Thymus (tissue), 11 donors: ENCODE measurements at regions not wholly inside any gene's neighbourhood (a gene's known extent, or its start where the extent isn't known, plus 50 kb on each side); places are given as distances from the start of the nearest gene placed in this dataset.

Experiments used
- DNase-seq, 9 donors: peaks; one replicate each; pipeline ENCODE4 v3.0.0-alpha.2; 2013; ENCODE audit warnings: low spot score in 9 of 9, low read depth in 6 of 9, missing footprints in 1 of 9
- H3K27ac ChIP-seq, 2 donors: one replicate each; pipeline ENCODE4 v1.5.1; 2013; ENCODE audit warnings: control low read depth in 1 of 2, low read depth in 1 of 2, low read length in 1 of 2, mild to moderate bottlenecking in 1 of 2, moderate library complexity in 1 of 2
- H3K27me3 ChIP-seq, 2 donors: one replicate each; pipeline ENCODE4 v1.5.1; 2013; ENCODE audit warnings: low read length in 1 of 2; ENCODE audit not compliant: control insufficient read depth in 2 of 2, insufficient read depth in 1 of 2
- H3K36me3 ChIP-seq, 2 donors: one replicate each; pipeline ENCODE4 v1.5.1; 2013; ENCODE audit warnings: low read length in 1 of 2, mild to moderate bottlenecking in 1 of 2, moderate library complexity in 1 of 2; ENCODE audit not compliant: control insufficient read depth in 2 of 2, insufficient read depth in 2 of 2
- H3K4me1 ChIP-seq, 2 donors: one replicate each; pipeline ENCODE4 v1.5.1; 2013; ENCODE audit warnings: low read length in 2 of 2; ENCODE audit not compliant: control insufficient read depth in 2 of 2, insufficient read depth in 2 of 2
- H3K4me3 ChIP-seq, 2 donors: one replicate each; pipeline ENCODE4 v1.5.1; 2013; ENCODE audit warnings: low read length in 2 of 2, control low read depth in 1 of 2, mild to moderate bottlenecking in 1 of 2
- H3K9me3 ChIP-seq, 2 donors: one replicate each; pipeline ENCODE4 v1.5.1; 2013; ENCODE audit warnings: low read length in 1 of 2, mild to moderate bottlenecking in 1 of 2; ENCODE audit not compliant: control insufficient read depth in 2 of 2, insufficient read depth in 1 of 2
- WGBS: extraction: QIAGEN DNeasy Blood & Tissue Kit; methylation state at CpG from one replicate; pipeline ENCODE4 v1.1.7; 2013; 5-methylcytosine and 5-hydroxymethylcytosine counted together
- donor health status: healthy.

- no peaks in the 10 kb centered on the region for H3K9me3 ChIP-seq
These were observed 205.9 kb downstream of the RPLP1 start for GRCh38 chr15:69658411-69658945.

GRCh38 chr15:69659454-69660050, 206.9 kb downstream of the RPLP1 start:
- no peak overlapping the region for H3K4me3 ChIP-seq
- 97% methylated on average over 5 of the region's 5 CpGs for WGBS
- no peaks in the 10 kb centered on the region for H3K4me1 ChIP-seq
- DNase-seq = no peak
- no peak overlapping the region for H3K27ac ChIP-seq
- no peaks in the 10 kb centered on the region for H3K27me3 ChIP-seq
- H3K9me3 ChIP-seq = no peaks in the 10 kb centered on the region
- H3K36me3 ChIP-seq = no peaks in the 10 kb centered on the region

More at GRCh38 chr15:69658411-69658945, 205.9 kb downstream of the RPLP1 start:
- no peak for DNase-seq
- Histone ChIP-seq H3K4me3 (no peak overlapping the region), H3K36me3 (no peaks in the 10 kb centered on the region), H3K4me1 (no peaks in the 10 kb centered on the region), H3K27ac (no peak overlapping the region), H3K27me3 (no peaks in the 10 kb centered on the region)
- WGBS = 96% methylated on average over 8 of the region's 8 CpGs

- no peaks in the 10 kb centered on the region for H3K4me1 ChIP-seq
- no peak overlapping the region for H3K4me3 ChIP-seq
- no peaks in the 10 kb centered on the region for H3K27me3 ChIP-seq
- no peaks in the 10 kb centered on the region for H3K36me3 ChIP-seq
- no peaks in the 10 kb centered on the region for H3K9me3 ChIP-seq
- WGBS = 95% methylated on average over 2 of the region's 2 CpGs
- no peak overlapping the region for H3K27ac ChIP-seq
- DNase-seq = no peak
These were observed 207.5 kb downstream of the RPLP1 start for GRCh38 chr15:69660114-69660513.

GRCh38 chr15:69660658-69661405, 208.2 kb downstream of the RPLP1 start:
- Histone ChIP-seq H3K9me3 (no peaks in the 10 kb centered on the region), H3K27me3 (no peaks in the 10 kb centered on the region), H3K36me3 (no peaks in the 10 kb centered on the region), H3K4me3 (no peak overlapping the region), H3K4me1 (peaks cover 5 to 7% of the 10 kb centered on the region in 2 donors), H3K27ac (no peak overlapping the region)
- WGBS = 82% methylated on average over 7 of the region's 7 CpGs
- no peak for DNase-seq

GRCh38 chr15:69661446-69661845, 208.8 kb downstream of the RPLP1 start:
- 96% methylated on average over 6 of the region's 6 CpGs for WGBS
- Histone ChIP-seq H3K4me3 (no peak overlapping the region), H3K27ac (no peak overlapping the region), H3K36me3 (no peaks in the 10 kb centered on the region), H3K9me3 (no peaks in the 10 kb centered on the region), H3K4me1 (peaks cover 7 to 13% of the 10 kb centered on the region in 2 donors), H3K27me3 (no peaks in the 10 kb centered on the region)
- DNase-seq = no peak

GRCh38 chr15:69661871-69662644, 209.4 kb downstream of the RPLP1 start:
- no peaks in the 10 kb centered on the region for H3K27me3 ChIP-seq

GRCh38 chr15:69662645-69663000, 210.0 kb downstream of the RPLP1 start:
- Histone ChIP-seq H3K27ac (no peak overlapping the region), H3K9me3 (no peaks in the 10 kb centered on the region), H3K4me1 (peaks cover 10 to 23% of the 10 kb centered on the region in 2 donors), H3K27me3 (no peaks in the 10 kb centered on the region), H3K36me3 (no peaks in the 10 kb centered on the region), H3K4me3 (no peak overlapping the region)
- WGBS = 74% methylated on average over 4 of the region's 4 CpGs
- no peak for DNase-seq

More at GRCh38 chr15:69661871-69662644, 209.4 kb downstream of the RPLP1 start:
- peaks cover 7 to 19% of the 10 kb centered on the region in 2 donors for H3K4me1 ChIP-seq
- 82% methylated on average over 9 of the region's 9 CpGs for WGBS
- no peak overlapping the region for H3K27ac ChIP-seq
- H3K4me3 ChIP-seq = no peak overlapping the region
- no peaks in the 10 kb centered on the region for H3K36me3 ChIP-seq
- no peaks in the 10 kb centered on the region for H3K9me3 ChIP-seq
- DNase-seq = no peak

GRCh38 chr15:69663441-69663840, 210.8 kb downstream of the RPLP1 start:
- DNase-seq = no peak
- Histone ChIP-seq H3K9me3 (no peaks in the 10 kb centered on the region), H3K4me1 (peaks cover 17 to 31% of the 10 kb centered on the region in 2 donors), H3K27ac (no peak overlapping the region), H3K4me3 (no peak overlapping the region), H3K27me3 (no peaks in the 10 kb centered on the region), H3K36me3 (no peaks in the 10 kb centered on the region)

GRCh38 chr15:69663982-69664381, 211.4 kb downstream of the RPLP1 start:
- Histone ChIP-seq H3K4me1 (peaks cover 22 to 37% of the 10 kb centered on the region in 2 donors), H3K27me3 (no peaks in the 10 kb centered on the region), H3K27ac (no peak overlapping the region), H3K4me3 (no peak overlapping the region), H3K9me3 (no peaks in the 10 kb centered on the region), H3K36me3 (no peaks in the 10 kb centered on the region)
- WGBS = 97% methylated on average over 3 of the region's 3 CpGs
- no peak for DNase-seq
